ENCODE measurements at regions not wholly inside any gene's neighbourhood (a gene's known extent, or its start where the extent isn't known, plus 50 kb on each side); places are given as distances from the start of the nearest gene placed in this dataset.

DNA sequence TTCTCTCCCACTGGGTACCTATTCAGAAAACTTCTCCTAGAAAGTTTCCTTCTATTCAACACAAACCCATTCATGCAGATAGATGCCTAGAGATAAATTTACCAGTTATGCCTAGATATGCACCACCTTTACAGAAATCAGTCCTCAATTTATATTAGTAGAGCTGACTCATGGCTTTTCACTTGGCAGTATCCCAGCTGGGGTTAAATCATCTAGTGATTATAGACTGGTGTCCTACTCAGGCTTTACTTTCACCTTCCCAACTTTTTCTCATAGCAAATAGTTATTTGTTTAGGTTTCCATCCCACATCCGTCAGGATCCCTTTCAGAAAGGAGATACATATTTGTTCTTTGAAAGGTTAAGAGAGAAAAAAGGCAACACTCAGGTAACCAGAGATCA lies 124.5 kb downstream of the AQP4 start:
- TF ChIP-seq, protein P1, sequence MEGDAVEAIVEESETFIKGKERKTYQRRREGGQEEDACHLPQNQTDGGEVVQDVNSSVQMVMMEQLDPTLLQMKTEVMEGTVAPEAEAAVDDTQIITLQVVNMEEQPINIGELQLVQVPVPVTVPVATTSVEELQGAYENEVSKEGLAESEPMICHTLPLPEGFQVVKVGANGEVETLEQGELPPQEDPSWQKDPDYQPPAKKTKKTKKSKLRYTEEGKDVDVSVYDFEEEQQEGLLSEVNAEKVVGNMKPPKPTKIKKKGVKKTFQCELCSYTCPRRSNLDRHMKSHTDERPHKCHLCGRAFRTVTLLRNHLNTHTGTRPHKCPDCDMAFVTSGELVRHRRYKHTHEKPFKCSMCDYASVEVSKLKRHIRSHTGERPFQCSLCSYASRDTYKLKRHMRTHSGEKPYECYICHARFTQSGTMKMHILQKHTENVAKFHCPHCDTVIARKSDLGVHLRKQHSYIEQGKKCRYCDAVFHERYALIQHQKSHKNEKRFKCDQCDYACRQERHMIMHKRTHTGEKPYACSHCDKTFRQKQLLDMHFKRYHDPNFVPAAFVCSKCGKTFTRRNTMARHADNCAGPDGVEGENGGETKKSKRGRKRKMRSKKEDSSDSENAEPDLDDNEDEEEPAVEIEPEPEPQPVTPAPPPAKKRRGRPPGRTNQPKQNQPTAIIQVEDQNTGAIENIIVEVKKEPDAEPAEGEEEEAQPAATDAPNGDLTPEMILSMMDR (IDR thresholded peaks at IDR 0.05), result no peak
- no peak for TF ChIP-seq EP300 (IDR thresholded peaks at IDR 0.05)
- no peak for TF ChIP-seq POLR2A (IDR thresholded peaks at IDR 0.05)

Data from sigmoid colon (tissue), 4 donors.